ENCODE measurements at regions not wholly inside any gene's neighbourhood (a gene's known extent, or its start where the extent isn't known, plus 50 kb on each side); places are given as distances from the start of the nearest gene placed in this dataset.

DNA sequence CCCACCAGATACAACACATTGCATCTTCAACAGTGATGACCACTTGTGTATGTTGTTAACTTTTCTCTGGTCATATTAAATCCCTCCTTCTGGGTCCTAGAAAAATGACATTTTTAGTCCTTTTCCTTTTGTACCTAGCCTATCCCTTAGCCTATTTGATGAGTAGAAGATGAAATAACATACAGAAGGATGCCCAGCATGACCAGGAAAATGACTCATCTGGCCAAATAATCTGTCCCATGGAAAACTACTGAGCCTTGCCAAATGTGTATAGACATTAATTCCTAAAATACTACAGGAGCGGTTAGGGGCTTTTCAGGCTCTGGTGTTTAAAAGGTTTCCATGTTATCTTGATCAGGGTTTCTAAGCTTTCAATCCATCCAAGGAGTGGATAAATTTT, 129.0 kb upstream of the KCNIP4 start:
- TF ChIP-seq, protein P1, sequence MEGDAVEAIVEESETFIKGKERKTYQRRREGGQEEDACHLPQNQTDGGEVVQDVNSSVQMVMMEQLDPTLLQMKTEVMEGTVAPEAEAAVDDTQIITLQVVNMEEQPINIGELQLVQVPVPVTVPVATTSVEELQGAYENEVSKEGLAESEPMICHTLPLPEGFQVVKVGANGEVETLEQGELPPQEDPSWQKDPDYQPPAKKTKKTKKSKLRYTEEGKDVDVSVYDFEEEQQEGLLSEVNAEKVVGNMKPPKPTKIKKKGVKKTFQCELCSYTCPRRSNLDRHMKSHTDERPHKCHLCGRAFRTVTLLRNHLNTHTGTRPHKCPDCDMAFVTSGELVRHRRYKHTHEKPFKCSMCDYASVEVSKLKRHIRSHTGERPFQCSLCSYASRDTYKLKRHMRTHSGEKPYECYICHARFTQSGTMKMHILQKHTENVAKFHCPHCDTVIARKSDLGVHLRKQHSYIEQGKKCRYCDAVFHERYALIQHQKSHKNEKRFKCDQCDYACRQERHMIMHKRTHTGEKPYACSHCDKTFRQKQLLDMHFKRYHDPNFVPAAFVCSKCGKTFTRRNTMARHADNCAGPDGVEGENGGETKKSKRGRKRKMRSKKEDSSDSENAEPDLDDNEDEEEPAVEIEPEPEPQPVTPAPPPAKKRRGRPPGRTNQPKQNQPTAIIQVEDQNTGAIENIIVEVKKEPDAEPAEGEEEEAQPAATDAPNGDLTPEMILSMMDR (IDR thresholded peaks at IDR 0.05 in 2 of 3, conservative IDR thresholded peaks at IDR 0.05 in 1 of 3; ENCODE audit: control insufficient read depth in 2 of 3, extremely low read depth in 1 of 3, insufficient read depth in 1 of 3, low read depth in 3 of 3, low read length in 3 of 3): no peak
- TF ChIP-seq MYC (IDR thresholded peaks at IDR 0.05; ENCODE audit: insufficient read depth, insufficient read length, insufficient replicate concordance, low read length, severe bottlenecking): no peak
- no peak for TF ChIP-seq ESRRA (IDR thresholded peaks at IDR 0.05; ENCODE audit: low read length)
- no peak for TF ChIP-seq ZNF384 (IDR thresholded peaks at IDR 0.05; ENCODE audit: borderline replicate concordance, low read depth, low read length)
- no peak for TF ChIP-seq NBN (IDR thresholded peaks at IDR 0.05)
- TF ChIP-seq JUNB (IDR thresholded peaks at IDR 0.05): no peak
- no peak for TF ChIP-seq EZH2 (IDR thresholded peaks at IDR 0.05; ENCODE audit: borderline replicate concordance, control insufficient read depth, low read depth, low read length)
- TF ChIP-seq HDAC2 (IDR thresholded peaks at IDR 0.05): no peak
- no peak for TF ChIP-seq CEBPB (IDR thresholded peaks at IDR 0.05; ENCODE audit: borderline replicate concordance in 1 of 2, low read depth in 2 of 2, low read length in 2 of 2)
- TF ChIP-seq SUZ12 (IDR thresholded peaks at IDR 0.05; ENCODE audit: unreplicated experiment): no peak
